Retinal pigment epithelial cell (primary cell): ENCODE measurements at regions not wholly inside any gene's neighbourhood (a gene's known extent, or its start where the extent isn't known, plus 50 kb on each side); places are given as distances from the start of the nearest gene placed in this dataset.

Experiments
- DNase-seq: peaks from one replicate; pipeline ENCODE4 v3.0.0-alpha.2; 2010; ENCODE audit warnings: low read depth
- H3K4me3 ChIP-seq: 2 replicates; pipeline ENCODE4 v1.5.1; 2011; ENCODE audit warnings: mild to moderate bottlenecking, low read length, control low read depth, moderate library complexity
- TF ChIP-seq, protein P1 (sequence below): conservative IDR thresholded peaks from 2 replicates; pipeline ENCODE4 v1.5.1; 2011; ENCODE audit warnings: low read depth, low read length, control low read depth, inconsistent platforms

DNA sequence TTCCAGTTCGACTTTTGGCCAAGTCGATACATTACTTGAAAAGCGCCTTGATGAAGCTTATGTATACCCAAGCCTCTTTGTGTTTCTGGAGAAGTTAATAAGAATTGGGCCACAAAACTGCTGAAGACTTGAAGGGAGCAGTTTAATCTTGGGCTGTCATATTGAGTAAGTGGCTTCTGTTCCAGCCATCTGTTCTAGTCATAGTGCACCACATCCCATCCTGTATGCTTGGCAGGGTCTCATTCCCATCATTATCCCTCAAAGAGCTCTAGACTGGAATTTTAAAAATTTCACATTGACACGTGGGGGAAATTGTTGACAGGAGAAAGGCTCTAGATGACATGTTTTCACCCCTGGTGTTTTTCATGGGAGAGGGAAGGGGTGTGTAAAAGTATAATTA, 196.6 kb upstream of the PLPP4 start:
- DNase-seq = no peak
- TF ChIP-seq, protein P1, sequence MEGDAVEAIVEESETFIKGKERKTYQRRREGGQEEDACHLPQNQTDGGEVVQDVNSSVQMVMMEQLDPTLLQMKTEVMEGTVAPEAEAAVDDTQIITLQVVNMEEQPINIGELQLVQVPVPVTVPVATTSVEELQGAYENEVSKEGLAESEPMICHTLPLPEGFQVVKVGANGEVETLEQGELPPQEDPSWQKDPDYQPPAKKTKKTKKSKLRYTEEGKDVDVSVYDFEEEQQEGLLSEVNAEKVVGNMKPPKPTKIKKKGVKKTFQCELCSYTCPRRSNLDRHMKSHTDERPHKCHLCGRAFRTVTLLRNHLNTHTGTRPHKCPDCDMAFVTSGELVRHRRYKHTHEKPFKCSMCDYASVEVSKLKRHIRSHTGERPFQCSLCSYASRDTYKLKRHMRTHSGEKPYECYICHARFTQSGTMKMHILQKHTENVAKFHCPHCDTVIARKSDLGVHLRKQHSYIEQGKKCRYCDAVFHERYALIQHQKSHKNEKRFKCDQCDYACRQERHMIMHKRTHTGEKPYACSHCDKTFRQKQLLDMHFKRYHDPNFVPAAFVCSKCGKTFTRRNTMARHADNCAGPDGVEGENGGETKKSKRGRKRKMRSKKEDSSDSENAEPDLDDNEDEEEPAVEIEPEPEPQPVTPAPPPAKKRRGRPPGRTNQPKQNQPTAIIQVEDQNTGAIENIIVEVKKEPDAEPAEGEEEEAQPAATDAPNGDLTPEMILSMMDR = no peak
- H3K4me3 ChIP-seq = no peak overlapping the region

DNA sequence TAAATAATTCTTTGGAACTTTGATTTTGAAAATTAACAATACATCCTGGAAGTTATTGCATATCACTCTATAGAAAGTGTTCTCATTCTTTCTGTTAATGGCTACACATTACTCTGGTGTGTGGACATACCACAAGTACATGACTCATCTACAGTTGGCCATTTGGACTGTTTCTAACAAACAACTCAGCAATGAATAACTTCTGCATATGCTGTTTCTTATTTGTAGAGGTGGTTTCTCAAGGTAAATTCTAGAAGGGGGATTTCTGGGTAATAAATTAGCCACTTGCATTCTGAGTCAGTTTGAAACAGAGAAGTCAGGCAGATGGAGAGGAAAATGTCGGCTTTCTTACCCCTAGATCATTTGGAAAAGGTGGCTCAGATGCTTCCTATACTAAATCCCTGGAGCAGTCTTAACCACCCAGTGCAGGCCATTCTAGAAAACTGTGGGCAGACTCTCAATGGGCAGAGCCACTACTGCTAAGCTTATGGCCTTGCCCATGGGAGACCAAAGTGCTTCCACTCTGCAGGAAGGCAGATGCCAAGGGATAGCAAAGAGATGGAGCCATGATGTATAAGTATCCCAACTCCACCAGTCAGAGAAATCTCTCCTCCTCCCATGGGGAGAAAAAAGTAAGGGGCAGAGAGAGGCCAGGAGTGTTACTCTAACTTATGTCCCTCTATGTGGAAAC, 194.0 kb upstream of the PLPP4 start:
- TF ChIP-seq, protein P1 = no peak
- H3K4me3 ChIP-seq = no peak overlapping the region
- DNase-seq = no peak

DNA sequence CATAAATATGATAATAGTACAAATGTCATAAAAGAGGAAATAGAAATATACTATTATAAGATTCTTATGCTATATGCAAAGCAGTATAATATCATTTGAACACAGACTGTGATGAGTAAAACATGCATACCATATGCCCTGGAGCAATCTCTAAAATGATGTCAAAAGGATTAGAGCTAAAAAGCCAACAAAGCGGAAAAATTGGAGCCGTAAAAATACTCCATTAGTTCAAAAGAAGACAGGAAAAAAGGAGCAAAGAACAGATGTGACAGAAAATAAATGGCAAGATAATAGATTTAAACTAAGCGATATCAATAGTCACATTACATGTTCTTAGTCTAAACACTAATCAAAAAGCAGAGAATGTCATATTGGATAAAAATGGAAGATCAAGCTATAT, 191.0 kb upstream of the PLPP4 start:
- TF ChIP-seq, protein P1 = no peak
- no peak for DNase-seq
- no peak overlapping the region for H3K4me3 ChIP-seq

DNA sequence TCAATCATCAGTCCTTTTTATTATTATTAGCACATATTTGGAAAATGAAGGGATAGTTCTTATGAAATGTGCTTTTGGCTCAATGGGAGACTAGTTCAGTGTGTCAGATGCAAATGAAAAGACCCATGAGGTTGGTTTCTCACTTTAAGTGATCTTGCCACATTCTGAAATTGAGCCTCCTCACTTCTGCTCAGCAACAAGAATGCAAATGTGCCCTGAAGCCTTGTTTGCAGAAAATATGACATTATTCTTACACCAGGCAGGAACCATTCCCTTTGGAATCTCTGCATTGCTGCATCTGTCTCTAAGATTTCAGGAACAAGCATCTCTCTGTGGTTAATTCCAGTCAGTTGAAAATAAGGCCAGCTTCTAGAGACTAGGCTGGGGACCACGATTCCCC, 186.1 kb upstream of the PLPP4 start:
- H3K4me3 ChIP-seq = no peak overlapping the region
- no peak for DNase-seq
- TF ChIP-seq, protein P1 = no peak

DNA sequence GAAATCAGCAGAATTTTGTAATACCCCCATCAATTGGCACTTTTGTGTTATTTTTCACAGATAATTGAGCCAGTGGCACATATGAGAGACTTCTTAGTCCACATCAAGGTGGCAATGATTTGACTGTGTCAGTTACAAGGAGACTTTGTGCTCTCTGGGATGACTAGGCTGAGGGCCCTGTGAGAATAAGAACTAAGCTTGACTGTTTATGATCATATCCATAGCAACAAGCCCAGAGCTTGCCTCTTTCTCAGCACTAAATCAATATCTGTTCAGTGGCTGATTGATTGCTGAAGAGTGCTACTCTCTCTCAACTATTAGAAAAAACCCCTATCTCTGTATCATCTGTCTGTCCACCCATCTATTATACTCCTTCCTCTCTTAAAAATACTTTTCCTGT, 185.3 kb upstream of the PLPP4 start:
- TF ChIP-seq, protein P1 = no peak
- H3K4me3 ChIP-seq = no peak overlapping the region
- DNase-seq = no peak

DNA sequence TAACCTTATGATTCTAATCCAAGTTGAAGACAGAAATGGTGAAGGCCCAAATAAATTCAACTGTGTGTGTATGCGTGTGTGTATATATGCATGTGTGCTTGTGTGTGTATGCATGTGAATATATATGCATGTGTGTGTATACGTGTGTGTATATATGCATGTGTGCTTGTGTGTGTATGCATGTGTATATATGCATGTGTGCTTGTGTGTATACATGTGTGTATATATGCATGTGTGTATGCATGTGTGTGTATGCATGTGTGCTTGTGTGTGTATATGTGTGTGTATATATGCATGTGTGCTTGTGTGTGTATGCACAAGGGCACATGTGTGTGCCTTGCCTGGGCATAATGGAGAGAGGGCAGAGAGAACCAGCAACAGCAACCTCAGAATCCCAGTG, 184.7 kb upstream of the PLPP4 start:
- no peak for DNase-seq
- H3K4me3 ChIP-seq = no peak overlapping the region
- TF ChIP-seq, protein P1 = no peak

DNA sequence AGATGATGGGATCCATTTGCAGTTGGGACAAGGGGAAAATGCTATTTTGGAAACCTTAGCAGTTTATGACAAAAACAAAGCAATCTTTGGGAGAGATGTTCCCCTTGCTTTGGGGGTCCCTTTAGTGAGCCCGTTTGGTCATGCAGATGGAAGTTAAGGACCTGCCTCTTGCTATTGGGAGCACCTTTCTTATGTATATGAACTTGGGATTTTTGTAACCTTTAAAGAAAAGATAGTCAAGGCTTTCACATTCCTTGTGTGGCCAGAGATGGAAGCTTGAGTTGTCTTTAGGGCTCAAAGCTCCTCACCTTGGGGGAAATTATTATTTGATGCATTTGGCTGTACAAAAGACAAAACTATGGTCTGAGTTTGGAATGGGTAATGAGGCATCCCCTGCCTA, 179.0 kb upstream of the PLPP4 start:
- TF ChIP-seq, protein P1 = no peak
- H3K4me3 ChIP-seq = no peak overlapping the region
- DNase-seq = no peak
